Stimulated activated CD4-positive, alpha-beta T cell treated with anti-CD3 and anti-CD28 coated beads, Interleukin-4, amount 100 ng/mL, for 1 hour (primary cell): ENCODE measurements at regions not wholly inside any gene's neighbourhood (a gene's known extent, or its start where the extent isn't known, plus 50 kb on each side); places are given as distances from the start of the nearest gene placed in this dataset.

Experiments used
- DNase-seq: peaks from one replicate; pipeline ENCODE4 v3.0.0-alpha.2; 2020

- DNase-seq: no peak
Observed at GRCh38 chr3:96027718-96028117, 786.7 kb upstream of the EPHA6 start.

- no peak for DNase-seq
Observed at GRCh38 chr3:96039632-96040031, 774.8 kb upstream of the EPHA6 start.

- no peak for DNase-seq
Observed at GRCh38 chr3:96059301-96059700, 755.1 kb upstream of the EPHA6 start.

- DNase-seq: no peak
Observed at GRCh38 chr3:96069065-96069464, 745.3 kb upstream of the EPHA6 start.

GRCh38 chr3:96070678-96071077 is 743.7 kb upstream of the EPHA6 start:
- DNase-seq: no peak

GRCh38 chr3:96071097-96071496 is 743.3 kb upstream of the EPHA6 start:
- no peak for DNase-seq

GRCh38 chr3:96072226-96072625 is 742.2 kb upstream of the EPHA6 start:
- DNase-seq: no peak

GRCh38 chr3:96083610-96084009 is 730.8 kb upstream of the EPHA6 start:
- DNase-seq: no peak

GRCh38 chr3:96086018-96086417 is 728.4 kb upstream of the EPHA6 start:
- DNase-seq: no peak

GRCh38 chr3:96101006-96101560 is 713.3 kb upstream of the EPHA6 start:
- no peak for DNase-seq

GRCh38 chr3:96106701-96107100 is 707.7 kb upstream of the EPHA6 start:
- DNase-seq: no peak
